Panc1 (cell line): ENCODE measurements at regions not wholly inside any gene's neighbourhood (a gene's known extent, or its start where the extent isn't known, plus 50 kb on each side); places are given as distances from the start of the nearest gene placed in this dataset.

Source experiments
- ATAC-seq: fragments of 200-7000 bp; cut with Tn5 transposase; 2 replicates; pipeline ENCODE4 v1.9.1; 2020; ENCODE audit warnings: mild to moderate bottlenecking, moderate library complexity
- BruUV-seq: library from RNA; stranded (reverse); fragments of 400-500 nt; replicated peaks from 2 replicates; lab custom pipeline; 2021; lab: Mats Ljungman, UMichigan
- CTCF ChIA-PET: fragments of 300-600 bp; sonication (Branson Sonifier 250); formaldehyde crosslinking; loops from one replicate; lab custom pipeline; 2022; ENCODE audit warnings: antibody characterized with exemption; lab: Charles Lee
- POLR2A ChIA-PET: fragments of 300-600 bp; sonication (Branson Sonifier 250); formaldehyde crosslinking; loops from one replicate; lab custom pipeline; 2022; ENCODE audit warnings: antibody characterized with exemption; lab: Charles Lee
- DNase-seq: peaks from one replicate; pipeline ENCODE4 v3.0.0-alpha.2; 2010; ENCODE audit warnings: low read depth, low spot score
- H3K27ac ChIP-seq: 2 replicates; pipeline ENCODE4 v1.5.1; 2011; ENCODE audit warnings: mild to moderate bottlenecking, low read length, inconsistent platforms
- H3K27me3 ChIP-seq: fragments of 200-500 bp; sonication (Bioruptor generic); 2 replicates; pipeline ENCODE4 v1.6.0; 2014; ENCODE audit warnings: low read length, inconsistent platforms; ENCODE audit not compliant: control insufficient read depth, insufficient read depth
- H3K36me3 ChIP-seq: fragments of 200-500 bp; sonication (Bioruptor generic); 2 replicates; pipeline ENCODE4 v1.5.1; 2014; ENCODE audit warnings: inconsistent platforms, mild to moderate bottlenecking, low read length, moderate library complexity; ENCODE audit not compliant: control insufficient read depth, insufficient read depth
- H3K4me1 ChIP-seq: 2 replicates; pipeline ENCODE4 v1.5.1; 2011; ENCODE audit warnings: inconsistent platforms, mild to moderate bottlenecking, low read length, moderate library complexity; ENCODE audit not compliant: control insufficient read depth, insufficient read depth
- H3K4me3 ChIP-seq, 2 experiments: 2 replicates each; pipeline ENCODE4 v1.5.1; 2011 to 2012; ENCODE audit warnings: low read depth in 2 of 2, low read length in 2 of 2, mild to moderate bottlenecking in 2 of 2, inconsistent platforms in 1 of 2, moderate library complexity in 1 of 2
- H3K9me3 ChIP-seq: fragments of 200-500 bp; sonication (Bioruptor generic); 2 replicates; pipeline ENCODE4 v1.5.1; 2014; ENCODE audit warnings: low read depth, mild to moderate bottlenecking, inconsistent platforms, low read length, moderate library complexity; ENCODE audit not compliant: control insufficient read depth, insufficient read depth
- POLR2AphosphoS5 ChIP-seq: IDR thresholded peaks from 2 replicates; pipeline ENCODE4 v1.6.1; 2012; ENCODE audit warnings: mild to moderate bottlenecking, low read depth, low read length, moderate library complexity
- SIN3A ChIP-seq: IDR thresholded peaks from 2 replicates; pipeline ENCODE4 v1.6.1; 2012; ENCODE audit warnings: low read depth, mild to moderate bottlenecking, low read length, moderate library complexity, borderline replicate concordance; ENCODE audit not compliant: insufficient read depth
- TCF7L2 ChIP-seq: IDR thresholded peaks from 2 replicates; pipeline ENCODE4 v1.6.1; 2011; ENCODE audit warnings: mild to moderate bottlenecking, low read depth, low read length, inconsistent platforms
- in situ Hi-C: cut with HindIII; loops from 2 replicates; pipeline ENCODE4 v1.10.0; 2016; ENCODE audit warnings: low sequenced_read_pairs, low pct_unique_long_range_greater_than_20kb
- intact Hi-C: fragments of 100-400 bp; cut with micrococcal nuclease; formaldehyde crosslinking; loops from one replicate; pipeline ENCODE4 v1.10.0; 2022; ENCODE audit not compliant: unreplicated experiment
- TF ChIP-seq, protein P1 (sequence below): fragments of 450-650 bp; IDR thresholded peaks from 2 replicates; pipeline ENCODE4 v1.5.1; 2017; ENCODE audit warnings: mild to moderate bottlenecking
- TF ChIP-seq, protein P2 (sequence below), 2 experiments: IDR thresholded peaks; 2 replicates each; pipeline ENCODE4 v1.6.1; 2011 to 2012; ENCODE audit warnings: low read depth in 2 of 2, control low read depth in 1 of 2, low read length in 1 of 2, mild to moderate bottlenecking in 1 of 2, moderate library complexity in 1 of 2; ENCODE audit not compliant: insufficient read depth in 1 of 2

DNA sequence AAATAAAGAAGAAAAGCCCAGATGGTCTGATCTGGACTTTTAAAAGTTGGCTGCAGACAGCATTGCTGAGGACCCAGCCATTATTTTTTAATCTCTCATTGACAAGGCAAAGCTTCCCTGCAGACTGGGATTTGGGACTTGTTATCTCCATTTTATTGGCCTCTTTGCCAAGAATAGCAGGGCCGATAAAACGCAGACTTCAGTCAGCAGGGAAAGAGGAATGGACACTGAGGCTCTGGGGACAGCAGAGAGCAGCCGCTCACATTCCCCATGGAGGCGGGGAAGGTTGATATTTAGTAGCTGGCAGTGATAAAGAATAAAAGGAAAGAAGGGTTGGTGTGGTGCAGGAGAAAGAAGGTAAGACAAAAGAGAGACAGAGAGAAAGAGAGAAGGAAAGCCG is 350.1 kb upstream of the PIK3C3 start:
- DNase-seq (no peak), ATAC-seq (no peak)
- no peaks in the 10 kb centered on the region for H3K27me3 ChIP-seq
- intact Hi-C loops (no loop called here), in situ Hi-C loops (no loop called here)
- BruUV-seq: no TSS peak
- H3K4me3 ChIP-seq: no peak overlapping the region
- H3K36me3 ChIP-seq: no peaks in the 10 kb centered on the region
- CTCF ChIA-PET: no interaction called here
- TF ChIP-seq POLR2AphosphoS5: no peak
- TF ChIP-seq TCF7L2: no peak
- TF ChIP-seq, protein P1, sequence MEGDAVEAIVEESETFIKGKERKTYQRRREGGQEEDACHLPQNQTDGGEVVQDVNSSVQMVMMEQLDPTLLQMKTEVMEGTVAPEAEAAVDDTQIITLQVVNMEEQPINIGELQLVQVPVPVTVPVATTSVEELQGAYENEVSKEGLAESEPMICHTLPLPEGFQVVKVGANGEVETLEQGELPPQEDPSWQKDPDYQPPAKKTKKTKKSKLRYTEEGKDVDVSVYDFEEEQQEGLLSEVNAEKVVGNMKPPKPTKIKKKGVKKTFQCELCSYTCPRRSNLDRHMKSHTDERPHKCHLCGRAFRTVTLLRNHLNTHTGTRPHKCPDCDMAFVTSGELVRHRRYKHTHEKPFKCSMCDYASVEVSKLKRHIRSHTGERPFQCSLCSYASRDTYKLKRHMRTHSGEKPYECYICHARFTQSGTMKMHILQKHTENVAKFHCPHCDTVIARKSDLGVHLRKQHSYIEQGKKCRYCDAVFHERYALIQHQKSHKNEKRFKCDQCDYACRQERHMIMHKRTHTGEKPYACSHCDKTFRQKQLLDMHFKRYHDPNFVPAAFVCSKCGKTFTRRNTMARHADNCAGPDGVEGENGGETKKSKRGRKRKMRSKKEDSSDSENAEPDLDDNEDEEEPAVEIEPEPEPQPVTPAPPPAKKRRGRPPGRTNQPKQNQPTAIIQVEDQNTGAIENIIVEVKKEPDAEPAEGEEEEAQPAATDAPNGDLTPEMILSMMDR: no peak
- TF ChIP-seq, protein P2, sequence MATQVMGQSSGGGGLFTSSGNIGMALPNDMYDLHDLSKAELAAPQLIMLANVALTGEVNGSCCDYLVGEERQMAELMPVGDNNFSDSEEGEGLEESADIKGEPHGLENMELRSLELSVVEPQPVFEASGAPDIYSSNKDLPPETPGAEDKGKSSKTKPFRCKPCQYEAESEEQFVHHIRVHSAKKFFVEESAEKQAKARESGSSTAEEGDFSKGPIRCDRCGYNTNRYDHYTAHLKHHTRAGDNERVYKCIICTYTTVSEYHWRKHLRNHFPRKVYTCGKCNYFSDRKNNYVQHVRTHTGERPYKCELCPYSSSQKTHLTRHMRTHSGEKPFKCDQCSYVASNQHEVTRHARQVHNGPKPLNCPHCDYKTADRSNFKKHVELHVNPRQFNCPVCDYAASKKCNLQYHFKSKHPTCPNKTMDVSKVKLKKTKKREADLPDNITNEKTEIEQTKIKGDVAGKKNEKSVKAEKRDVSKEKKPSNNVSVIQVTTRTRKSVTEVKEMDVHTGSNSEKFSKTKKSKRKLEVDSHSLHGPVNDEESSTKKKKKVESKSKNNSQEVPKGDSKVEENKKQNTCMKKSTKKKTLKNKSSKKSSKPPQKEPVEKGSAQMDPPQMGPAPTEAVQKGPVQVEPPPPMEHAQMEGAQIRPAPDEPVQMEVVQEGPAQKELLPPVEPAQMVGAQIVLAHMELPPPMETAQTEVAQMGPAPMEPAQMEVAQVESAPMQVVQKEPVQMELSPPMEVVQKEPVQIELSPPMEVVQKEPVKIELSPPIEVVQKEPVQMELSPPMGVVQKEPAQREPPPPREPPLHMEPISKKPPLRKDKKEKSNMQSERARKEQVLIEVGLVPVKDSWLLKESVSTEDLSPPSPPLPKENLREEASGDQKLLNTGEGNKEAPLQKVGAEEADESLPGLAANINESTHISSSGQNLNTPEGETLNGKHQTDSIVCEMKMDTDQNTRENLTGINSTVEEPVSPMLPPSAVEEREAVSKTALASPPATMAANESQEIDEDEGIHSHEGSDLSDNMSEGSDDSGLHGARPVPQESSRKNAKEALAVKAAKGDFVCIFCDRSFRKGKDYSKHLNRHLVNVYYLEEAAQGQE (IDR thresholded peaks at IDR 0.05; ENCODE audit: insufficient read depth in 1 of 2, low read depth in 2 of 2, low read length in 1 of 2): no peak
- TF ChIP-seq SIN3A: no peak
- no peak overlapping the region for H3K27ac ChIP-seq
- POLR2A ChIA-PET: no interaction called here
- H3K9me3 ChIP-seq: no peaks in the 10 kb centered on the region
- H3K4me1 ChIP-seq: no peaks in the 10 kb centered on the region

DNA sequence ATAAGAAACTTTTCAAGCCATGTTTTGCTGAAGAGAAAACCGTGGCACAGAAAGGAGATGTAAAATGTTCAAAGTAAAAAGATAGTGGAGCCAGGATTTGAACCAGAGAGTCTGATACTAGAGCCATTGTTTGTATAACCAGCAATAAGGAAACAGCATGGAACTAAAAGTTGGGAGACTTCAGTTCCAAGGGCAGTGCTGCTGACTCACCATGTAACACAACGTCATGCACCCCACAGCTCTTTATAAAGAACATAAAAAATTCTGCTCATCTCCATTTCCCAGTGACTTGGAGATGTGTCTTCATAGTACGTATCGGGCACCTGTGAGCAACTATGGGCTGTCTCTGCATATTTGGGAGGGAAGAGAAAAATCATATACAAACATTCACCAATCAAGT is 353.0 kb upstream of the PIK3C3 start:
- H3K4me3 ChIP-seq: no peak overlapping the region
- DNase-seq (no peak), ATAC-seq (no peak)
- POLR2A ChIA-PET: no interaction called here
- in situ Hi-C loops (no loop called here), intact Hi-C loops (no loop called here)
- CTCF ChIA-PET: no interaction called here
- BruUV-seq: no TSS peak
- TF ChIP-seq, protein P1: no peak
- TF ChIP-seq TCF7L2 (no peak), POLR2AphosphoS5 (no peak), SIN3A (no peak)
- TF ChIP-seq, protein P2 (IDR thresholded peaks at IDR 0.05; ENCODE audit: insufficient read depth in 1 of 2, low read depth in 2 of 2, low read length in 1 of 2): no peak
- no peak overlapping the region for H3K27ac ChIP-seq
- H3K9me3 ChIP-seq: no peaks in the 10 kb centered on the region
- H3K36me3 ChIP-seq: no peaks in the 10 kb centered on the region
- H3K4me1 ChIP-seq: no peaks in the 10 kb centered on the region
- H3K27me3 ChIP-seq: no peaks in the 10 kb centered on the region
